OCI-LY1 (cell line): ENCODE measurements at regions not wholly inside any gene's neighbourhood (a gene's known extent, or its start where the extent isn't known, plus 50 kb on each side); places are given as distances from the start of the nearest gene placed in this dataset.

Experiments used
- H2AFZ ChIP-seq: fragments of 200-600 bp; sonication (generic), shearing (Covaris generic); 2 replicates; pipeline ENCODE4 v1.6.0; 2014; ENCODE audit warnings: antibody characterized with exemption, mild to moderate bottlenecking, low read length
- H3F3A ChIP-seq: fragments of 200-600 bp; sonication (generic), shearing (Covaris generic); 2 replicates; pipeline ENCODE4 v1.6.0; 2014; ENCODE audit warnings: mild to moderate bottlenecking, antibody characterized with exemption, low read length, moderate library complexity; ENCODE audit not compliant: insufficient read depth
- H3K27ac ChIP-seq: fragments of 200-600 bp; sonication (generic); 2 replicates; pipeline ENCODE4 v1.5.1; 2014; ENCODE audit warnings: low read length, mixed run types, mild to moderate bottlenecking, low read depth; ENCODE audit not compliant: poor library complexity, severe bottlenecking
- H3K27me3 ChIP-seq: fragments of 200-600 bp; sonication (generic); 2 replicates; pipeline ENCODE4 v1.6.0; 2014; ENCODE audit warnings: antibody characterized with exemption, mild to moderate bottlenecking, low read length, moderate library complexity; ENCODE audit not compliant: insufficient read depth
- H3K36me3 ChIP-seq: fragments of 200-600 bp; sonication (generic); 2 replicates; pipeline ENCODE4 v1.6.1; 2014; ENCODE audit warnings: mild to moderate bottlenecking, antibody characterized with exemption, low read length, moderate library complexity, mixed read lengths; ENCODE audit not compliant: insufficient read depth
- H3K4me1 ChIP-seq: fragments of 200-600 bp; sonication (generic); 2 replicates; pipeline ENCODE4 v1.5.1; 2014; ENCODE audit warnings: mild to moderate bottlenecking, low read length, moderate library complexity; ENCODE audit not compliant: insufficient read depth, severe bottlenecking
- H3K4me2 ChIP-seq: fragments of 200-600 bp; sonication (generic), shearing (Covaris generic); 2 replicates; pipeline ENCODE4 v1.6.1; 2014; ENCODE audit warnings: low read length
- H3K4me3 ChIP-seq: fragments of 200-600 bp; sonication (generic); 2 replicates; pipeline ENCODE4 v1.5.1; 2014; ENCODE audit warnings: low read length, low read depth, mild to moderate bottlenecking, mixed read lengths; ENCODE audit not compliant: poor library complexity, severe bottlenecking
- H3K79me2 ChIP-seq: fragments of 200-600 bp; shearing (Covaris generic); 2 replicates; pipeline ENCODE4 v1.6.1; 2016; ENCODE audit warnings: mixed run types, low read length, mixed read lengths; ENCODE audit not compliant: insufficient read depth
- H3K9ac ChIP-seq: fragments of 200-600 bp; sonication (generic), shearing (Covaris generic); 2 replicates; pipeline ENCODE4 v1.6.1; 2014; ENCODE audit warnings: mild to moderate bottlenecking, low read length, mixed read lengths
- H3K9me2 ChIP-seq: fragments of 200-600 bp; sonication (generic), shearing (Covaris generic); 2 replicates; pipeline ENCODE4 v1.6.1; 2014; ENCODE audit warnings: low read depth, mild to moderate bottlenecking, low read length, mixed read lengths
- H3K9me3 ChIP-seq: fragments of 200-600 bp; shearing (Covaris generic); 2 replicates; pipeline ENCODE4 v1.6.1; 2014; ENCODE audit warnings: low read length, mixed read lengths
- H4K20me1 ChIP-seq: fragments of 200-600 bp; sonication (generic), shearing (Covaris generic); 2 replicates; pipeline ENCODE4 v1.6.0; 2016; ENCODE audit warnings: mild to moderate bottlenecking, low read length; ENCODE audit not compliant: insufficient read depth
- CTCF ChIP-seq: fragments of 200-600 bp; sonication (generic), shearing (Covaris generic); IDR thresholded peaks from 2 replicates; pipeline ENCODE4 v1.5.1; 2017; ENCODE audit warnings: mild to moderate bottlenecking, antibody characterized with exemption, low read length, moderate library complexity, mixed read lengths
- EZH2 ChIP-seq: fragments of 200-600 bp; sonication (generic), shearing (Covaris generic); IDR thresholded peaks from 2 replicates; pipeline ENCODE4 v1.8.0; 2017; ENCODE audit warnings: borderline replicate concordance, mixed run types, mild to moderate bottlenecking, antibody characterized with exemption, low read length, moderate library complexity, mixed read lengths

DNA sequence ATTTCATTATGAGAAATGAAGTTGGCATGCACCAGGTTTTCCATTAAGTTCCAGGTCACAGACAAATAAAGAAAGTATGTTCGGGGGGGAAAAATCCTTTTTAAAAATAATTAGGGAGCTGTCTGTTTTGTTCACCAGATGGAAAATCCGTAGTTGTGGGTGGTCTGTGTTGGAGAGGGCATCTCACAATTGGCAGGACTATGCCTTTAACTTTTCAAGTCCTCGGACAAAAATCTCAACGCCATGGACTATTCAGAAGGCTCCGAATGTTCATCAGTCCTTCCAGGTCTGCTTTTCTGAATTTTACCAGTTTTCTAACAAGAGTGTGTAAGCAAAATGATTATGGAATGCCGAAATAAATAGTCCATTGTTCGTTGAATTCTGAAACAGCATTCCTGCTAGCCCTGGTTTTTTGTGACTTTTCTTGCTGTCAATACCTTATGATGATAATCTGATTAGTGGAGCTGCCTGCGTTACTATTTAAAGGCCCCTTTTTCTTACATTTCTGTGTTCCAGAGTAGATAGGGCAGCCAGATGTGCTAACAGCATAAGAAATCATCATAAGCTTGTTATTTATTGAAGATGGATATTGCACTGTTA is 146.9 kb downstream of the TM9SF2 start:
- Histone ChIP-seq H3K4me1 (peaks cover 3% of the 10 kb centered on the region), H3K9ac (no peak overlapping the region), H2AFZ (no peak overlapping the region), H4K20me1 (0 out of 2 replicates have a peak, but pooled peaks cover under 1% of the 10 kb centered on the region), H3K4me2 (no peak overlapping the region), H3K9me3 (no peaks in the 10 kb centered on the region), H3F3A (no peaks in the 10 kb centered on the region), H3K9me2 (no peaks in the 10 kb centered on the region), H3K27ac (no peak overlapping the region), H3K27me3 (no peaks in the 10 kb centered on the region), H3K36me3 (no peaks in the 10 kb centered on the region), H3K4me3 (no peak overlapping the region), H3K79me2 (no peaks in the 10 kb centered on the region)
- TF ChIP-seq CTCF (no peak), EZH2 (no peak)

GRCh38 chr13:99647596-99647985 is 146.3 kb downstream of the TM9SF2 start:
- no peak overlapping the region for H3K9ac ChIP-seq
- H3K27me3 ChIP-seq: no peaks in the 10 kb centered on the region
- TF ChIP-seq CTCF: no peak
- TF ChIP-seq EZH2: no peak
- H3K4me1 ChIP-seq: peaks cover 3% of the 10 kb centered on the region
- H3K79me2 ChIP-seq: no peaks in the 10 kb centered on the region
- no peaks in the 10 kb centered on the region for H3F3A ChIP-seq
- no peaks in the 10 kb centered on the region for H3K9me2 ChIP-seq
- H4K20me1 ChIP-seq: 0 out of 2 replicates have a peak, but pooled peaks cover 3% of the 10 kb centered on the region
- H3K4me3 ChIP-seq: no peak overlapping the region
- H2AFZ ChIP-seq: no peak overlapping the region
- H3K9me3 ChIP-seq: no peaks in the 10 kb centered on the region
- no peak overlapping the region for H3K4me2 ChIP-seq
- H3K36me3 ChIP-seq: no peaks in the 10 kb centered on the region
- no peak overlapping the region for H3K27ac ChIP-seq

GRCh38 chr13:99646866-99647595 is 145.8 kb downstream of the TM9SF2 start:
- Histone ChIP-seq H3K4me1 (peaks cover 3% of the 10 kb centered on the region), H3K4me3 (no peak overlapping the region)

More at GRCh38 chr13:99646866-99647595, 145.8 kb downstream of the TM9SF2 start:
- Histone ChIP-seq H4K20me1 (0 out of 2 replicates have a peak, but pooled peaks cover 3% of the 10 kb centered on the region), H3K36me3 (no peaks in the 10 kb centered on the region), H3K9me3 (no peaks in the 10 kb centered on the region), H3K9ac (no peak overlapping the region), H3K27me3 (no peaks in the 10 kb centered on the region), H3K27ac (no peak overlapping the region), H2AFZ (no peak overlapping the region), H3K9me2 (no peaks in the 10 kb centered on the region), H3K4me2 (no peak overlapping the region), H3K79me2 (no peaks in the 10 kb centered on the region), H3F3A (no peaks in the 10 kb centered on the region)
- TF ChIP-seq EZH2 (no peak), CTCF (no peak)
